ENCODE measurements at regions not wholly inside any gene's neighbourhood (a gene's known extent, or its start where the extent isn't known, plus 50 kb on each side); places are given as distances from the start of the nearest gene placed in this dataset.

- TF ChIP-seq CTCF (conservative IDR thresholded peaks at IDR 0.05; ENCODE audit: low read length) (no peak), EZH2phosphoT487 (IDR thresholded peaks at IDR 0.05; ENCODE audit: borderline replicate concordance, low read depth, low read length) (no peak)
- ChIA-PET POLR2A (no interaction called here), CTCF (ENCODE audit: unreplicated experiment) (no interaction called here)
These were observed 934.7 kb upstream of the PRMT6 start for GRCh38 chr1:106121728-106122127.

DNA sequence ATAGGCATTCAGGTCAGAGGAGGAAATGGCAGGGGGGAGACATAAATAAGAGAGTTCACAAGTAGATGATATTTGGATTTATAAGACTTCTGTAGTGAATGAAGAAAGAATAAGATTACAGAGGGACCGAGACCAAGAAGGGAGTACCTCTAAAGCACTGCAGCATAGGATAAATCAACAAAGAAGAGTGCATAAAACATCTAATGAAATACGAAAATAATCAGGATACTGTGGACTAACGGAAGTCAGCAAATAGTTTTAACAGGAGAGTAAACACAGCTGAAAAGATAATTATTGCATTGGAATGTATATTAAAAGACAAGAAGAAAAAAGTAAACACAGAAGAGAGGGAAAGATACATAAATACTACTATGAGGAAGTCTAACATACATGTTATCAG, 921.9 kb upstream of the PRMT6 start:
- ChIA-PET CTCF (ENCODE audit: unreplicated experiment) (no interaction called here), POLR2A (no interaction called here)
- H3K9me3 ChIP-seq (ENCODE audit: low read length), result no peaks in the 10 kb centered on the region
- DNase-seq (ENCODE audit: low spot score), result no peak
- H3K4me2 ChIP-seq (ENCODE audit: low read length), result no peak overlapping the region
- no peak overlapping the region for H3K27ac ChIP-seq (ENCODE audit: low read depth, low read length, poor library complexity, severe bottlenecking)
- no peaks in the 10 kb centered on the region for H3K36me3 ChIP-seq (ENCODE audit: insufficient read depth, low read length)
- H3K9me2 ChIP-seq (ENCODE audit: insufficient read depth, low read length), result no peaks in the 10 kb centered on the region
- no peak for TF ChIP-seq CTCF (conservative IDR thresholded peaks at IDR 0.05; ENCODE audit: low read length)
- no peak for TF ChIP-seq EZH2phosphoT487 (IDR thresholded peaks at IDR 0.05; ENCODE audit: borderline replicate concordance, low read depth, low read length)
- no peak overlapping the region for H3K4me3 ChIP-seq (ENCODE audit: low read depth, low read length, poor library complexity, severe bottlenecking)
- no TSS peak for BruUV-seq (replicated peaks)
- H3K79me2 ChIP-seq (ENCODE audit: insufficient read depth, low read depth, low read length), result no peaks in the 10 kb centered on the region
- no peaks in the 10 kb centered on the region for H3K4me1 ChIP-seq (ENCODE audit: insufficient read depth, low read length, poor library complexity, severe bottlenecking)
- intact Hi-C loops (cut with micrococcal nuclease; ENCODE audit: unreplicated experiment), result no loop called here
- H2AFZ ChIP-seq (ENCODE audit: low read length), result no peak overlapping the region
- H4K20me1 ChIP-seq (ENCODE audit: insufficient read depth, low read length), result no peaks in the 10 kb centered on the region

More at GRCh38 chr1:106121728-106122127, 934.7 kb upstream of the PRMT6 start:
- no peak overlapping the region for H3K4me3 ChIP-seq (ENCODE audit: low read depth, low read length, poor library complexity, severe bottlenecking)
- H3K4me2 ChIP-seq (ENCODE audit: low read length), result no peak overlapping the region
- H3K4me1 ChIP-seq (ENCODE audit: insufficient read depth, low read length, poor library complexity, severe bottlenecking), result no peaks in the 10 kb centered on the region
- H3K36me3 ChIP-seq (ENCODE audit: insufficient read depth, low read length), result no peaks in the 10 kb centered on the region
- no peak for DNase-seq (ENCODE audit: low spot score)
- H3K9me2 ChIP-seq (ENCODE audit: insufficient read depth, low read length), result no peaks in the 10 kb centered on the region
- intact Hi-C loops (cut with micrococcal nuclease; ENCODE audit: unreplicated experiment), result no loop called here
- no peak overlapping the region for H2AFZ ChIP-seq (ENCODE audit: low read length)
- no peaks in the 10 kb centered on the region for H3K79me2 ChIP-seq (ENCODE audit: insufficient read depth, low read depth, low read length)
- H3K9me3 ChIP-seq (ENCODE audit: low read length), result no peaks in the 10 kb centered on the region
- no peak overlapping the region for H3K27ac ChIP-seq (ENCODE audit: low read depth, low read length, poor library complexity, severe bottlenecking)
- BruUV-seq (replicated peaks), result no TSS peak
- no peaks in the 10 kb centered on the region for H4K20me1 ChIP-seq (ENCODE audit: insufficient read depth, low read length)

GRCh38 chr1:106173101-106173500, 883.4 kb upstream of the PRMT6 start:
- Histone ChIP-seq H3K79me2 (ENCODE audit: insufficient read depth, low read depth, low read length) (no peaks in the 10 kb centered on the region), H3K27ac (ENCODE audit: low read depth, low read length, poor library complexity, severe bottlenecking) (no peak overlapping the region), H3K9me2 (ENCODE audit: insufficient read depth, low read length) (0 out of 2 replicates have a peak, but pooled peaks cover 3% of the 10 kb centered on the region), H3K4me3 (ENCODE audit: low read depth, low read length, poor library complexity, severe bottlenecking) (no peak overlapping the region), H3K4me1 (ENCODE audit: insufficient read depth, low read length, poor library complexity, severe bottlenecking) (no peaks in the 10 kb centered on the region), H3K4me2 (ENCODE audit: low read length) (no peak overlapping the region), H4K20me1 (ENCODE audit: insufficient read depth, low read length) (no peaks in the 10 kb centered on the region), H3K9me3 (ENCODE audit: low read length) (no peaks in the 10 kb centered on the region), H2AFZ (ENCODE audit: low read length) (no peak overlapping the region), H3K36me3 (ENCODE audit: insufficient read depth, low read length) (no peaks in the 10 kb centered on the region)
- no peak for DNase-seq (ENCODE audit: low spot score)
- intact Hi-C loops (cut with micrococcal nuclease; ENCODE audit: unreplicated experiment), result no loop called here
- TF ChIP-seq EZH2phosphoT487 (IDR thresholded peaks at IDR 0.05; ENCODE audit: borderline replicate concordance, low read depth, low read length) (no peak), CTCF (conservative IDR thresholded peaks at IDR 0.05; ENCODE audit: low read length) (no peak)
- BruUV-seq (replicated peaks), result no TSS peak
- CTCF ChIA-PET (ENCODE audit: unreplicated experiment), result no interaction called here
- POLR2A ChIA-PET, result no interaction called here

All from OCI-LY7 (cell line).